H1 (cell line): ENCODE measurements at regions not wholly inside any gene's neighbourhood (a gene's known extent, or its start where the extent isn't known, plus 50 kb on each side); places are given as distances from the start of the nearest gene placed in this dataset.
"Not testable (repeated sequence)": the region's sequence is repeated elsewhere in the genome, so short reads cannot be mapped to it uniquely, and the experiment has no call there.

Experiments used
- CTCF ChIP-seq, 3 experiments: IDR thresholded peaks; 1 replicate in 2 of 3; 2 replicates in 1 of 3; pipeline versions ENCODE4 v1.5.1 to v1.6.1; 2011; ENCODE audit warnings: low read length in 3 of 3, mild to moderate bottlenecking in 3 of 3, inconsistent platforms in 2 of 3, low read depth in 1 of 3, moderate library complexity in 1 of 3; ENCODE audit not compliant: insufficient read depth in 1 of 3; ENCODE audit errors: control extremely low read depth in 1 of 3
- EP300 ChIP-seq, 2 experiments: IDR thresholded peaks; 1 replicate in 1 of 2; 2 replicates in 1 of 2; pipeline ENCODE4 v1.6.1; 2011 to 2012; ENCODE audit warnings: low read depth in 2 of 2, low read length in 2 of 2, mild to moderate bottlenecking in 2 of 2, borderline replicate concordance in 1 of 2, inconsistent platforms in 1 of 2, moderate library complexity in 1 of 2
- EZH2 ChIP-seq: fragments of 200-600 bp; sonication (generic); IDR thresholded peaks from 2 replicates; pipeline ENCODE4 v1.7.1; 2012; ENCODE audit warnings: low read depth, mild to moderate bottlenecking, moderate library complexity, low read length, inconsistent platforms; ENCODE audit not compliant: severe bottlenecking
- HDAC6 ChIP-seq: IDR thresholded peaks from one replicate; pipeline ENCODE4 v1.7.1; 2012; ENCODE audit warnings: low read depth, mild to moderate bottlenecking, inconsistent platforms, low read length, moderate library complexity
- RXRA ChIP-seq: IDR thresholded peaks from 2 replicates; pipeline ENCODE4 v1.6.1; 2011; ENCODE audit warnings: low read depth, mild to moderate bottlenecking, low read length, moderate library complexity; ENCODE audit not compliant: insufficient read depth
- SP1 ChIP-seq: IDR thresholded peaks from 2 replicates; pipeline ENCODE4 v1.6.1; 2011; ENCODE audit warnings: low read depth, low read length
- ZNF274 ChIP-seq: IDR thresholded peaks from 2 replicates; pipeline ENCODE4 v1.7.0; 2012; ENCODE audit warnings: low read length, borderline replicate concordance; ENCODE audit errors: extremely low read depth

- not testable (repeated sequence) for TF ChIP-seq EP300 (IDR thresholded peaks at IDR 0.05; ENCODE audit: borderline replicate concordance in 1 of 2, low read depth in 2 of 2, low read length in 2 of 2); CTCF (IDR thresholded peaks at IDR 0.05; ENCODE audit: control extremely low read depth in 1 of 3, insufficient read depth in 1 of 3, low read depth in 1 of 3, low read length in 3 of 3); HDAC6; EZH2; RXRA; SP1; ZNF274
These were observed 106.1 kb downstream of the DDX11 start for GRCh38 chr12:31179627-31180237.
